NCI-H748 treated with DMSO at 0.1 percent for 48 hours (cell line): ENCODE measurements at regions not wholly inside any gene's neighbourhood (a gene's known extent, or its start where the extent isn't known, plus 50 kb on each side); places are given as distances from the start of the nearest gene placed in this dataset.

Experiments used
- DNase-seq: peaks from one replicate; lab custom pipeline; 2025; lab: John Stamatoyannopoulos, UW

GRCh38 chr9:2984491-2984890 is 140.6 kb upstream of the PUM3 start:
- DNase-seq: no peak

DNA sequence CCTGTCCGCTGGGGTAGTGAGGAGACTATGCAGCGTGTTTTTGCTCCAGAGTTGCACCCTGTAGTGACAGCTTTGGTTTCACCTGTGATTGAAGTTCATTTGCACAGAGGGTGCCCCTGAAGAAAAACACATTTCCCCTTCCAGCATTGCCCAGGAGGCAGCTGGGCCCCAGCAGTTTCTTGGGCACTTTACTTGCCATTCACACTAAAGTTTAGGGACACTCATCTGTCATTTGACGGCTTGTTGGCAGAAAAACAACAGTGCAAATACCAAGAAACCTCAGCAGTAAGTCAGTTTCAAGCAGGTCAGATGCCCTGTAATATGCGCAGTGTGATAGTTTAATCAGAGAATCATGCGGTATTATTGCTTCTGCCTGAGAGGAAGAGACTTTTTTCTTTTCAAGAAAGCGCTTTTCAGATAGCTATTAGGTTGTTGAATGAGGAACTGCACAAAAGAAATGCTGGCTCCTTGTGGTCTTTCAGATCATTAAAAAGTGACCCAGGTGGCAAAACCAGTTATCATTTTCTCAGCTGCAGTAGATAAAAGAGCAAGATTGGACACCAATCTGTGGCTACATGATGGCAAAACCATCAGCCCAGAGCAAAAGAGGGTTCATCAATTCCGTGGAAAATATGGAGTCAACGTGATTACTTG is 136.2 kb upstream of the PUM3 start:
- DNase-seq: no peak

DNA sequence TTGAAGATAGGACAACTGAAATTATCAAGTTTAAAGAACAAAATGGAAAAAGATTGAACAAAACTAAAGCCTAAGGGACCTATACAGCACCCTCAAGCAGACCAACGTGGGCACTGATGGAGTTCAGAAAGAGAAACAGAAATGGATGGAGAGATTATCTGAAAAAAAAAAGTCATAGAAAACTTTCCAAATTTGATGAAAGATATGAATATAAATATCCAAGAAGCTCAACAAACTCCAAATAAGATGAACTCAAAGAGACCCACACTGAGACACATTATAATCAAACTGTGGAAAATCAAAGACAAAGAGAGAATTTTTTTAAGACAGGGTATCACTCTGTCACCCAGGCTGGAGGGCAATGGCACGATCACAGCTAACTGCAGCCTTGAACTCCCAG is 128.6 kb upstream of the PUM3 start:
- no peak for DNase-seq

GRCh38 chr9:2970864-2971263 is 127.0 kb upstream of the PUM3 start:
- DNase-seq: no peak

- no peak for DNase-seq
Observed at GRCh38 chr9:2967766-2968165, 123.9 kb upstream of the PUM3 start.

DNA sequence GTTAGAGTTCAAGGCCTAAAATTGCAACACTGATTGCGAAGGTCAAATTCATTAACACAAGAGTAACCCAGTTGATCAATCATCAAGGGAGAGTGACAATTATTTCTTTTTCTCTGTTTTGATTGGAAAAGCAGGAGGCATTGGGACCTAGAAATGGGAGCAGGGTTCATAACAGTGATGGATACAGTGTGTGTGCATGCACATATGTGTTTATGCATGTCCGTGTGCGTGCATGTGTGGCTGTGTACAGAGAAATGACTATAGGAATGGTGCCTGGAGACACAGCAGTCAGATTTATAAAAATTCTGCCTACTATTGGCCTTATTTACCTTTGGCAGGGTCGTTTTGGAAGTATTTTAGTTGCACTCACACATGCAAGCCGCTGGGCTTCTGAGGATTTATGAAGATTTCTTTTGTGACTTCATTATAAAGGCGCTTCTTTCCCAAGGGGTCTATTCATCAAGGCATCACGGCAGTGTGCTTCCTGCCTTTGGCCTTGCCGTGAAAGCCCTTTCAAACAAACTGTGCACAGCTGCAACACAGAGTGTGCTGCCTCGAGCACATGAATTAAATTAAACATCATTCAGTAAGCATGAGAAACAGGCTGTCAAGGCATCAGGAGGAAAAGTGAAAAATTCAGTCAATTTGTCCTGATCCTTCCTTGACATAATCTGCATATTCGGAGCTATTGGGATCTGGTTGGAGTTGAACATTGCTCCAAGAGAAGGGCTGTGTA is 122.8 kb upstream of the PUM3 start:
- DNase-seq: no peak

DNA sequence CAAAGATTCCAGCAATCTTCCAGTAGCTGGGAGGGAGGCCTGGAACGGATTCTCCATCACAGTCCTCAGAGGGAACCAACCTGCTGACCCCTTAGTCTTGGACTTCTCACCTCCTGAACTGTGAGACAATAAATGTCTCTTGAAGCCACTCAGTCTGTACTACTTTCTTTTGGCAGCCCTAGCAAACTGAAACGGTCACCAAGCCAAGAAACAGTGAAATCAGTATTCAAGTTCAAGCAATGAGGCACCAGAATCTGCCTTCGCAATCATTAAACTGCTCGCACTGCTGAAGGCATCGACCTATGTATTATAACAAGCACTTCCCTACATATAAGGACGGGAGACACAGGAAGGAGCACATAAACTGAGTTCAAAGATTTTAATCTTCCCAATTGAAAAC is 120.6 kb upstream of the PUM3 start:
- DNase-seq: no peak

DNA sequence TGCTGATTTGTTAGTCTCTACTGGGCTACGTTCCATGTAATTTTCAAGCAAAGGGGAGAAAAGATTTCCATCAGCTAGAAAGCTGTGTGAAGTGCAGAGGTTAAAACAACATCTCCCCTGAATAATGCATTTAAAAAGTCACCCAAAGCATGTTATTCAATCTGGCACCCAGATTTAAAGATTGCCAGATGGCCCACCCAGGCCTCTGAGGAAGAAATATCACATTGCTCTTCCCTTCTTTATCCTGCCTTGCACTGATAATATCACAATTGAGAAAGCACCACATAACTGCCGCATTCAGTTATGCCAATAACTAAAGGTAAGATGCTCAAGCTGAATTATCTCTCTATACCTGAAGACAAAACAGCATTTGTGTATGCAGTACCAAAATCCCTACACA is 119.4 kb upstream of the PUM3 start:
- DNase-seq: no peak

DNA sequence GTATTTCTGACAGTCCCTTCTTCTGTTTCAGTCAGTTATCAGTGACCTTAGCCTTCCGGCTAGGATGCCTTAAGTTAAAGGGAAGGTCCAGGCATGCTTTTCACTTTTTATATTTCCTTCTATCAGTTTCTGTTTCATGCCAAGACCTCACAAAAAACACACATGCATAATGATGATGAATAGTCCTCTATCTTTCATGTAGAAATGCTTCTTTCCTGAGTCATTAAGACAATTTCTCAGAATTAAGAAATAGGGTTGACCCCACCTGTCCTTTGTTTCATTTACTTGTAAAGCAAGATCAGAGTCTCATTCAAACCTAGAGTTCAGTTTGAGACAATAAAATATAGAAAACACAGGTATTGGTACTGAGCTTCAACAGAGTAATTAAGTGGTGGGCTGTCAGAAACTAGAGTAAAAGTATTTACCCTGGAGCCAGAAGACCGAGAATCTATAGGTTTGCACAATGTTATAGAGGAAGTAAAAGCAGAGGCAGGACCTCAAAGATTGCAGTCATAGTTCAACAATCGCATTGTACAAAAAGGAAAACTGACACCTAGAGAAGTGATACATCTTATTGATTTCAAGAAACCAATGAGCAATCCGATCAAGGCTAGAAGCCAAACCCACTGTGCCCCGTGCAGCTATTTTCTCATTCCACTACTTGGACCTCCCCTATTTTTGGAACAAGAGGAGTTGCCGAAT is 118.7 kb upstream of the PUM3 start:
- DNase-seq: no peak

DNA sequence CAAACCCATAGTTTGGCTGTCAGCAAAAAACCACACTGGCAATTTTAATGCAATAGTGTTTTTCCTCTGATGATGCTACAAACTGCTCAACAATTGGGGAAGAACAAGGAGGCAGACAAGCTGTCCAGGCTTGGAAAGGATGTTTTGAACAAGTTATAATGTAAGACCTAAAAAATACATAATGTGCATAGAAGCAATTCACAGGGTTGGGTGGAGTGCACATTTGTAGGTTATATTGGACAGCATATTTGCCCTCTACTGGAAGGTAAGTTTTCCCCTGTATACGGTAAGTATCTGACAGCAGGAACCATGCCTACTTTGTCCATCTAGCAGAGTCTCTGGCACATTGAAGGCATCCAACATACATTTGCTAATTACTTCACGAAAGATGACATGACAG is 114.3 kb upstream of the PUM3 start:
- DNase-seq: no peak

DNA sequence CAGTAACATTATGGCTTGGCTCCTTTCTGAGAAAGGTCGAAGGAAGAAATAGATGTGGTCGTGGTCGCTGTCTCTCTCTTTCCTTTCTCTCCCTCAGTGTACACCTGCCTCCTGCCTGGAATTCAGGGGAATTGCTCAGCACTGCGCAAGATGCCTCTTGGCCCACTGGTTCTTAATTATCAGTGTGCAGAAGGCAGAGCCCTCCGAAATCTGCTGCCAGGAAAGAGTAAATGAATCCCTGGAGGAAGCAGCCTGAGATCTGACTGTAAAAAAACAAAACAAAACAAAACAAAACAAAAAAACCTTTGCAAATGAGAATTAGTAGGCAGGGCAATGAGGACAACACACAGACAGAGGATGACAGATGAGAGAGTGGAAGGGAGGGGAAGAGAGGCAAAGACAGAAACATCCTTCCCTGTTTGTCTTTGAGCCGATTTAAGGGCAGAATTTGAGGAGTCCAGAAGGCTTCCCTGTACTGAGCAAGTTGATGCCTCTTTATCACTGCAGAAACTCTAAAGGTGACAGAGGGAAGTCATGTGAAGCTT is 113.8 kb upstream of the PUM3 start:
- no peak for DNase-seq

DNA sequence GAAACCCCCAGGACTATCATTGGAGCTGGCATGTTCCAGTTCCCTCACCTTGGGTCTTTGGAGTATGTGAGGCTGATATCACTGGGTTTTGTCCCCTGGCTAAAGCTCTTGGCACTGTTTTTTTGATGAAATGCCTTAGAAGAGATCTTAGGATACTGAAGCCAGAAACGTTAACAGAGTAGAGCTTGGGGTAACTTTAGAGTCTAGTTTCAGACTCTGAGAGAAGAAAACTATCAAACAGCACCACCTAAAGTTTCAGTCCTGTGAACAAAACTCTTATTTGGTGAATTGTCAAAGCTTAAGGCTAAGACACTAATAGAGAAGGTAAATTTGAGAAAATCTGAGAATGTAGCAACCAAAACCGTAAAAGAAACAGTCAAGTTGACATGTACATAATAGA is 111.7 kb upstream of the PUM3 start:
- no peak for DNase-seq

DNA sequence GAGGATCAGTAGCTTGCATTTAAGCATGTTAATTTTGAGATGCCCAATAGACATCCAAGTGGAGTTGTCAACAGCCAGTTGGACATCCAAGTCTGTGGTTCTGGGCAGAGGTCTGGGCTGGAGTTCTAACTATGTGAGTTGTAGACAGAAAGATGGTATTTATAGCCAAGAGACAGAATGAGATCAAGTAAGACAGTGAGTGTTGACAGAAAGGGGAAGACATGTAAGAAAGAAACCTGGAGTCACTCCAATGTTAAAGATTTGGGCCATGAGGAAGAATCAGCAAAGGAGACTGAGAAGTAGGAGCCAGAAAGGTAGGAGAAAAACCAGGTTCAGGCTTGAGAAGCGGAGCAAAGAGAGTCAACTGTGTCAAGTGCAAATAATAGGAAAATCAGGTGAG is 95.5 kb upstream of the PUM3 start:
- no peak for DNase-seq

DNA sequence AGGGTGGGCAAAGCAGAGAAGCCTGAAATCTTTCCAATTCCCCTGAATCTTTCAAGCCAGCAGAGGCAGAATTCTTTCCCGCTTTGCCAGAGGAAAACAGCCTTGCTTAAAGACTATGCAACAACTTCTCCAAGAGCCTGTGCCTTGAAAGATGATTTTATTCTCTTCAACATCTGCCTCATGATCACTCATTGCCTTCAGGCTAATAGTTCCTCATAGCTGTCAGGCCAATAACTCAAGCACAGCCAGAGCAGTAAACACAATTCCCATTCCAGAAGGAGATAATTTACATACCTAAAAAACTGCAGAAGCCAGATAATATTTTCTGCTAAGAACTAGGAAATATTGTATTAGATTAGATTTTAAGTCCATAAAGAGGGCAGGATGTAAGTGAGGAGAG is 92.3 kb upstream of the PUM3 start:
- no peak for DNase-seq

DNA sequence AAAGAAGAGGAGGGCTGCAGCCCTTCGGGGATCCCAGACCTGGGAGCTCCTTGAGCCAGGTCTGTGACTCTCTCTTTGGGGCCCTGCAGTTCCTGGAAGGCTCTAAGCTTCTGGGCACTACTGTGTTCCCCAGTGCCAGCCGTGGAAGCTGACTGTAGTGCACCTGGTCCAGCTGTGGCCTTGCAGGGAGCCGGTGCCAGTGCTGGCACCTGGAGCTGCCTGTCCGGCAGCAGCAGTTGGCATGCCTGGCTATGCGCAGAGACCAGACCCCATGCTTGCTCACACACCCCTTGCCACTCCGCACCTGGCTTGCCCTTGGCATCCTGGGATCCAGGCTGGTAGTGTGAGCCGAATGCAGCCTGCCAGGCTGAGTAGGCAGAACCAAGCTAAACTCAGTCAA is 91.0 kb upstream of the PUM3 start:
- DNase-seq: no peak

- no peak for DNase-seq
Observed at GRCh38 chr9:2934241-2934650, 90.4 kb upstream of the PUM3 start.

DNA sequence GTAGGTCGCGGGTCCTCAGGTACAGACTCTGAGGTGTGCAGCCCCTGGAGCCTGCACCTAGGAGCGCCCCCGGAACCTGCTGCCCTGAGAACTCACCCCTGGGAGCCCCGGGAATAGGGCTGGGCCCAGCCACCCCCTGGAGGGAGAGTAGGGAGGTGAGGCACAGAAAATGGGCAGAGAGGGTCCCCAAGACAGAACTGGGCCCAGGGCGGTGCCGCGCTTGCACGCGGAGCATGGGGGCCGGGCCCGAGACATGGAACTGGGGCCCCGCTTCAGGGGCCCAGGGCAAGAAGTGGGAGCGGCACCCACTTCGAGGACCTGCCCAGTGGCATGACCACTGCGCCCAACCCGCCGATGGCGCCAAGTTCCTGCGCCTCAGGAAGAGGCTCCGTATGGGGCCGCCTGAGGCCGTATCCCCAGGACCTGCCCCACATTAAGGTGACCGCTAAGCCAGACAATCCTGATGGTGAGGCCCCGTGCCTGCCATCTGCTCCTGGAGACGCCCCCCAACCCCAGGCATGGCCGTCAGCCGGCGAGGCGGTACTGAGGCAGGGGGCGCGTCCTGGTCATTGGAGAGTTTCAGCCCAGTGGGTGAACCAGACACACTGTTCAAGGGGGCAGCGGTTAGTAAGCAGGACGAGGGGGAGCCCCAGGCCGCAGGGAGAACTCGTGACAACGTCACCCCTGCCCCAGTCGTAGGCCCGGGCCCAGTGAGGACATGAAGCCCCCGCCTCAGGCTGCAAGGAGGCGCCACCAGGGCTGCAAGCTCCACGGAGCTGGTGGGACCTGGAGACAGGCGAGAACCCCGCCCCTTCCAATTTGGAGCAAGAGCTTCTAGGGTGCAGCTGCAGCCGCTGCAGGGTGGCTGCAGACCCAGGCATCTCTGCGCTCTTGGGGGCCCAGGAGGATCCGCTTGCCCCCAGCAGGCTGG is 89.5 kb upstream of the PUM3 start:
- no peak for DNase-seq

GRCh38 chr9:2928411-2928810 is 84.5 kb upstream of the PUM3 start:
- DNase-seq: no peak

GRCh38 chr9:2925016-2925415 is 81.1 kb upstream of the PUM3 start:
- no peak for DNase-seq

GRCh38 chr9:2924380-2924768 is 80.5 kb upstream of the PUM3 start:
- DNase-seq: no peak

- DNase-seq: no peak
Observed at GRCh38 chr9:2923766-2924379, 80.0 kb upstream of the PUM3 start.

DNA sequence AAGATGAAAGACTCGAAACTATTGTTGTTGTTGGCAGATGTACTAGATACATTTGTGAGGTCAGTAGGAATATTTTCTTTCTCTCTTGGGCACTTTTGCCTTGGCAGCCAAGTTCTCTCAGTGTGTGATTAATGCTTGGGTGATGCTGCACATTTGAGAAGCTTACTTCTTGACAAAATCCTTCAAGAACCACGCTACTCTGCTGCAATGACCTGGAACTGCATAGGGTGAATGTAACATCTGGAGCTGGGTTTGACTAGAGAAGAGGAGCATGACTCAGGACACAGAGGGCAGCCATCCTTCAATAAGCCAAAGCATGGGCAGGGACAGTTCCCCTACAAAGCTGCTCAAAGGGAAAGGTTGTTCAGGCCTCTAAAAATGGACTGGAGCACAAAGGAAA is 75.5 kb upstream of the PUM3 start:
- DNase-seq: no peak
